HepG2 (cell line): ENCODE measurements at regions not wholly inside any gene's neighbourhood (a gene's known extent, or its start where the extent isn't known, plus 50 kb on each side); places are given as distances from the start of the nearest gene placed in this dataset.

Source experiments
- LCORL ChIP-seq, 2 experiments: fragments of 450-650 bp in 1 of 2; sonication (generic) in 1 of 2; formaldehyde crosslinking in 1 of 2; IDR thresholded peaks; 2 replicates each; pipeline versions ENCODE4 v1.5.0 to v1.6.1; 2017 to 2020; ENCODE audit warnings: antibody characterized with exemption in 1 of 2, missing genetic modification reagents in 1 of 2
- RFX1 ChIP-seq: fragments of 450-650 bp; IDR thresholded peaks from 2 replicates; pipeline ENCODE4 v1.6.1; 2017
- RFXAP ChIP-seq: sonication (generic); formaldehyde crosslinking; IDR thresholded peaks from 2 replicates; pipeline ENCODE4 v1.4.0; 2020; ENCODE audit warnings: missing genetic modification reagents, borderline replicate concordance
- WIZ ChIP-seq: sonication (generic); formaldehyde crosslinking; IDR thresholded peaks from 2 replicates; pipeline ENCODE4 v1.5.1; 2020; ENCODE audit warnings: mild to moderate bottlenecking, missing genetic modification reagents
- ZNF501 ChIP-seq: sonication (generic); formaldehyde crosslinking; IDR thresholded peaks from 2 replicates; pipeline ENCODE4 v1.5.1; 2020; ENCODE audit warnings: mild to moderate bottlenecking, moderate library complexity, missing genetic modification reagents
- ZNF878 ChIP-seq: sonication (generic); formaldehyde crosslinking; IDR thresholded peaks from 2 replicates; pipeline ENCODE4 v1.8.1; 2023; ENCODE audit warnings: mild to moderate bottlenecking, missing genetic modification reagents, moderate library complexity
- TF ChIP-seq, protein P1 (sequence below): sonication (generic); formaldehyde crosslinking; IDR thresholded peaks from 2 replicates; pipeline ENCODE4 v1.4.0; 2020; ENCODE audit warnings: mild to moderate bottlenecking, missing genetic modification reagents
- TF ChIP-seq, protein P2 (sequence below): IDR thresholded peaks from 2 replicates; pipeline ENCODE4 v1.4.0; 2020; ENCODE audit warnings: mild to moderate bottlenecking, missing genetic modification reagents
- TF ChIP-seq, protein P3 (sequence below): sonication (generic); formaldehyde crosslinking; IDR thresholded peaks from 2 replicates; pipeline ENCODE4 v1.4.0; 2020; ENCODE audit warnings: mild to moderate bottlenecking, missing genetic modification reagents
- TF ChIP-seq, protein P4 (sequence below): sonication (generic); formaldehyde crosslinking; IDR thresholded peaks from 2 replicates; pipeline ENCODE4 v1.8.1; 2023; ENCODE audit warnings: mild to moderate bottlenecking, inconsistent platforms, moderate library complexity, missing genetic modification reagents, borderline replicate concordance
- TF ChIP-seq, protein P5 (sequence below): sonication (generic); formaldehyde crosslinking; IDR thresholded peaks from 2 replicates; pipeline ENCODE4 v1.4.0; 2020; ENCODE audit warnings: missing genetic modification reagents, mild to moderate bottlenecking, borderline replicate concordance

DNA sequence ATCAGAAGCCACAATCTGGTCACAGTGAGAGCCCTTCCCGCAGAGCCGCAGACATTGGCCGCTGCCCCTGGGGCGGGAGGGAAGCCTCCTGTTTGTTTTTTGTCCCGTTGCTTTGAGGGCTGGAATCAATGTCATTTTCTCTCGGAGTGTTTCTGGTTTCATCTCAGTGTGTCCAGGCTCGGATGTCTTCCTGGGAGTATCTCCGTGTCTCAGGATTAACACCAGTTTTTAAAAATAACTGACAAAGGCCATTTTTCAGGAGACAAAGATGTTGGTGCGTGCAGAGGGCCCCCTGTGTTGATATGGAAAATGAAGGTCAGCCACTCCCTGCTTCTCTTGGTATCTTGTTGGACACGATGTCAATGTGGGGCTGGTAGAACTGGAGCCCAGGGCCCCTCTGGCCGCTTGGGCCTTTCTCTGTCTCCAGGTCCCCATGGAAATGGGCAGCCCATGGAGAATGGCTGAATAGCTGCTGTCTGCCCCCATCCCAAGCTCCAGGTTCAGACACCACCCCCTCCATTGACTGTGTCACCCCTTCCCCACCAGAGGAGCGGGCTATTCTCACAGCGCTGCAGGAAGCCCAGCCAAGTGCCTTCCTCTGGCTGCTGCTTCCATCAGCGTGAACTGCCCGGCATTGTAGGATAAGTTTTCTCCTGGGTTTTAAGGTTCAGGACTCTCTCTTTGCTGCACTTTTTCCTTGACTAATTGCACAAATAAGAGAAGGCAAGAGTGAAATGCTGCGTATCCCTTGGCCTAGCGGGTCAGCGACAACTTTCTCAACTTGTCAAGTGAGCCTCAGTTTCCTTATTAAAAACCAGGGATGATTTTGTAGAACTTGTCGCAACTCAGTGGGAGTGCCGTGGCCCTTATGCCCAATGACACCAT lies 72.2 kb upstream of the METTL9 start (continued):
- TF ChIP-seq RFX1 (no peak), WIZ (CRISPR knock-in tag) (0 out of 2 replicates have a peak, but pooled peaks have one; percentile 30), RFXAP (CRISPR knock-in tag) (no peak), ZNF878 (CRISPR knock-in tag) (no peak), ZNF501 (CRISPR knock-in tag) (peak; percentile 74; the same call in 1 of the 2 replicates), LCORL (IDR thresholded peaks at IDR 0.05) (no peak), LCORL (CRISPR knock-in tag; IDR thresholded peaks at IDR 0.05) (peak; percentile 56; the same call in 1 of the 2 replicates)
- TF ChIP-seq, protein P1, sequence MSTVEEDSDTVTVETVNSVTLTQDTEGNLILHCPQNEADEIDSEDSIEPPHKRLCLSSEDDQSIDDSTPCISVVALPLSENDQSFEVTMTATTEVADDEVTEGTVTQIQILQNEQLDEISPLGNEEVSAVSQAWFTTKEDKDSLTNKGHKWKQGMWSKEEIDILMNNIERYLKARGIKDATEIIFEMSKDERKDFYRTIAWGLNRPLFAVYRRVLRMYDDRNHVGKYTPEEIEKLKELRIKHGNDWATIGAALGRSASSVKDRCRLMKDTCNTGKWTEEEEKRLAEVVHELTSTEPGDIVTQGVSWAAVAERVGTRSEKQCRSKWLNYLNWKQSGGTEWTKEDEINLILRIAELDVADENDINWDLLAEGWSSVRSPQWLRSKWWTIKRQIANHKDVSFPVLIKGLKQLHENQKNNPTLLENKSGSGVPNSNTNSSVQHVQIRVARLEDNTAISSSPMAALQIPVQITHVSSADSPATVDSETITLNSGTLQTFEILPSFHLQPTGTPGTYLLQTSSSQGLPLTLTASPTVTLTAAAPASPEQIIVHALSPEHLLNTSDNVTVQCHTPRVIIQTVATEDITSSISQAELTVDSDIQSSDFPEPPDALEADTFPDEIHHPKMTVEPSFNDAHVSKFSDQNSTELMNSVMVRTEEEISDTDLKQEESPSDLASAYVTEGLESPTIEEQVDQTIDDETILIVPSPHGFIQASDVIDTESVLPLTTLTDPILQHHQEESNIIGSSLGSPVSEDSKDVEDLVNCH (CRISPR knock-in tag), result peak; percentile 54; the same call in 1 of the 2 replicates
- TF ChIP-seq, protein P2, sequence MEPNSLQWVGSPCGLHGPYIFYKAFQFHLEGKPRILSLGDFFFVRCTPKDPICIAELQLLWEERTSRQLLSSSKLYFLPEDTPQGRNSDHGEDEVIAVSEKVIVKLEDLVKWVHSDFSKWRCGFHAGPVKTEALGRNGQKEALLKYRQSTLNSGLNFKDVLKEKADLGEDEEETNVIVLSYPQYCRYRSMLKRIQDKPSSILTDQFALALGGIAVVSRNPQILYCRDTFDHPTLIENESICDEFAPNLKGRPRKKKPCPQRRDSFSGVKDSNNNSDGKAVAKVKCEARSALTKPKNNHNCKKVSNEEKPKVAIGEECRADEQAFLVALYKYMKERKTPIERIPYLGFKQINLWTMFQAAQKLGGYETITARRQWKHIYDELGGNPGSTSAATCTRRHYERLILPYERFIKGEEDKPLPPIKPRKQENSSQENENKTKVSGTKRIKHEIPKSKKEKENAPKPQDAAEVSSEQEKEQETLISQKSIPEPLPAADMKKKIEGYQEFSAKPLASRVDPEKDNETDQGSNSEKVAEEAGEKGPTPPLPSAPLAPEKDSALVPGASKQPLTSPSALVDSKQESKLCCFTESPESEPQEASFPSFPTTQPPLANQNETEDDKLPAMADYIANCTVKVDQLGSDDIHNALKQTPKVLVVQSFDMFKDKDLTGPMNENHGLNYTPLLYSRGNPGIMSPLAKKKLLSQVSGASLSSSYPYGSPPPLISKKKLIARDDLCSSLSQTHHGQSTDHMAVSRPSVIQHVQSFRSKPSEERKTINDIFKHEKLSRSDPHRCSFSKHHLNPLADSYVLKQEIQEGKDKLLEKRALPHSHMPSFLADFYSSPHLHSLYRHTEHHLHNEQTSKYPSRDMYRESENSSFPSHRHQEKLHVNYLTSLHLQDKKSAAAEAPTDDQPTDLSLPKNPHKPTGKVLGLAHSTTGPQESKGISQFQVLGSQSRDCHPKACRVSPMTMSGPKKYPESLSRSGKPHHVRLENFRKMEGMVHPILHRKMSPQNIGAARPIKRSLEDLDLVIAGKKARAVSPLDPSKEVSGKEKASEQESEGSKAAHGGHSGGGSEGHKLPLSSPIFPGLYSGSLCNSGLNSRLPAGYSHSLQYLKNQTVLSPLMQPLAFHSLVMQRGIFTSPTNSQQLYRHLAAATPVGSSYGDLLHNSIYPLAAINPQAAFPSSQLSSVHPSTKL (CRISPR knock-in tag), result peak; percentile 58; the same call in 1 of the 2 replicates
- TF ChIP-seq, protein P3, sequence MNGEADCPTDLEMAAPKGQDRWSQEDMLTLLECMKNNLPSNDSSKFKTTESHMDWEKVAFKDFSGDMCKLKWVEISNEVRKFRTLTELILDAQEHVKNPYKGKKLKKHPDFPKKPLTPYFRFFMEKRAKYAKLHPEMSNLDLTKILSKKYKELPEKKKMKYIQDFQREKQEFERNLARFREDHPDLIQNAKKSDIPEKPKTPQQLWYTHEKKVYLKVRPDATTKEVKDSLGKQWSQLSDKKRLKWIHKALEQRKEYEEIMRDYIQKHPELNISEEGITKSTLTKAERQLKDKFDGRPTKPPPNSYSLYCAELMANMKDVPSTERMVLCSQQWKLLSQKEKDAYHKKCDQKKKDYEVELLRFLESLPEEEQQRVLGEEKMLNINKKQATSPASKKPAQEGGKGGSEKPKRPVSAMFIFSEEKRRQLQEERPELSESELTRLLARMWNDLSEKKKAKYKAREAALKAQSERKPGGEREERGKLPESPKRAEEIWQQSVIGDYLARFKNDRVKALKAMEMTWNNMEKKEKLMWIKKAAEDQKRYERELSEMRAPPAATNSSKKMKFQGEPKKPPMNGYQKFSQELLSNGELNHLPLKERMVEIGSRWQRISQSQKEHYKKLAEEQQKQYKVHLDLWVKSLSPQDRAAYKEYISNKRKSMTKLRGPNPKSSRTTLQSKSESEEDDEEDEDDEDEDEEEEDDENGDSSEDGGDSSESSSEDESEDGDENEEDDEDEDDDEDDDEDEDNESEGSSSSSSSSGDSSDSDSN (CRISPR knock-in tag), result peak; percentile 53; the same call in 1 of the 2 replicates
- TF ChIP-seq, protein P4, sequence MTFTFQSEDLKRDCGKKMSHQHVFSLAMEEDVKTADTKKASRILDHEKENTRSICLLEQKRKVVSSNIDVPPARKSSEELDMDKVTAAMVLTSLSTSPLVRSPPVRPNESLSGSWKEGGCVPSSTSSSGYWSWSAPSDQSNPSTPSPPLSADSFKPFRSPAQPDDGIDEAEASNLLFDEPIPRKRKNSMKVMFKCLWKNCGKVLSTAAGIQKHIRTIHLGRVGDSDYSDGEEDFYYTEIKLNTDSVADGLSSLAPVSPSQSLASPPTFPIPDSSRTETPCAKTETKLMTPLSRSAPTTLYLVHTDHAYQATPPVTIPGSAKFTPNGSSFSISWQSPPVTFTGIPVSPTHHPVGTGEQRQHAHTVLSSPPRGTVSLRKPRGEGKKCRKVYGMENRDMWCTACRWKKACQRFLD (CRISPR knock-in tag), result no peak
- TF ChIP-seq, protein P5, sequence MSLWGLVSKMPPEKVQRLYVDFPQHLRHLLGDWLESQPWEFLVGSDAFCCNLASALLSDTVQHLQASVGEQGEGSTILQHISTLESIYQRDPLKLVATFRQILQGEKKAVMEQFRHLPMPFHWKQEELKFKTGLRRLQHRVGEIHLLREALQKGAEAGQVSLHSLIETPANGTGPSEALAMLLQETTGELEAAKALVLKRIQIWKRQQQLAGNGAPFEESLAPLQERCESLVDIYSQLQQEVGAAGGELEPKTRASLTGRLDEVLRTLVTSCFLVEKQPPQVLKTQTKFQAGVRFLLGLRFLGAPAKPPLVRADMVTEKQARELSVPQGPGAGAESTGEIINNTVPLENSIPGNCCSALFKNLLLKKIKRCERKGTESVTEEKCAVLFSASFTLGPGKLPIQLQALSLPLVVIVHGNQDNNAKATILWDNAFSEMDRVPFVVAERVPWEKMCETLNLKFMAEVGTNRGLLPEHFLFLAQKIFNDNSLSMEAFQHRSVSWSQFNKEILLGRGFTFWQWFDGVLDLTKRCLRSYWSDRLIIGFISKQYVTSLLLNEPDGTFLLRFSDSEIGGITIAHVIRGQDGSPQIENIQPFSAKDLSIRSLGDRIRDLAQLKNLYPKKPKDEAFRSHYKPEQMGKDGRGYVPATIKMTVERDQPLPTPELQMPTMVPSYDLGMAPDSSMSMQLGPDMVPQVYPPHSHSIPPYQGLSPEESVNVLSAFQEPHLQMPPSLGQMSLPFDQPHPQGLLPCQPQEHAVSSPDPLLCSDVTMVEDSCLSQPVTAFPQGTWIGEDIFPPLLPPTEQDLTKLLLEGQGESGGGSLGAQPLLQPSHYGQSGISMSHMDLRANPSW (CRISPR knock-in tag), result 0 out of 2 replicates have a peak, but pooled peaks have one; percentile 23
